HEK293 (cell line): ENCODE measurements at regions not wholly inside any gene's neighbourhood (a gene's known extent, or its start where the extent isn't known, plus 50 kb on each side); places are given as distances from the start of the nearest gene placed in this dataset.

ENCODE experiments used
- PBX3 ChIP-seq: sonication (generic); formaldehyde crosslinking; IDR thresholded peaks from 2 replicates; pipeline ENCODE4 v1.8.1; 2022; ENCODE audit warnings: mild to moderate bottlenecking, moderate library complexity, missing genetic modification reagents
- ZFP41 ChIP-seq: fragments of 450-650 bp; formaldehyde crosslinking; IDR thresholded peaks from 2 replicates; pipeline ENCODE4 v1.5.1; 2016; ENCODE audit warnings: missing biosample characterization, missing genetic modification characterization, borderline replicate concordance
- ZNF302 ChIP-seq: fragments of 450-650 bp; formaldehyde crosslinking; IDR thresholded peaks from 2 replicates; pipeline ENCODE4 v1.5.1; 2016; ENCODE audit warnings: missing biosample characterization, missing genetic modification characterization, low read depth
- ZNF670 ChIP-seq: fragments of 450-650 bp; formaldehyde crosslinking; IDR thresholded peaks from 2 replicates; pipeline ENCODE4 v1.5.1; 2016; ENCODE audit warnings: missing biosample characterization, missing genetic modification characterization, low read depth

GRCh38 chr9:8012986-8013385 is 213.4 kb upstream of the DMAC1 start:
- no peak for TF ChIP-seq ZNF670 (tag by site-specific recombination)
- TF ChIP-seq ZFP41 (tag by site-specific recombination) = no peak
- no peak for TF ChIP-seq PBX3 (CRISPR knock-in tag)
- TF ChIP-seq ZNF302 (tag by site-specific recombination) = no peak
